Hepatocyte (in vitro differentiated cells): ENCODE measurements at regions not wholly inside any gene's neighbourhood (a gene's known extent, or its start where the extent isn't known, plus 50 kb on each side); places are given as distances from the start of the nearest gene placed in this dataset.
"Not testable (repeated sequence)": the region's sequence is repeated elsewhere in the genome, so short reads cannot be mapped to it uniquely, and the experiment has no call there.

Experiments used
- CTCF ChIP-seq: fragments of 200-600 bp; sonication (generic); IDR thresholded peaks from 2 replicates; pipeline ENCODE4 v1.5.1; 2016; ENCODE audit warnings: antibody characterized with exemption, mild to moderate bottlenecking; ENCODE audit not compliant: poor library complexity
- EZH2 ChIP-seq: fragments of 200-600 bp; sonication (generic); IDR thresholded peaks from 2 replicates; pipeline ENCODE4 v1.6.1; 2016; ENCODE audit warnings: antibody characterized with exemption, mild to moderate bottlenecking, borderline replicate concordance

GRCh38 chr7:66573782-66574495 lies 54.7 kb upstream of the KCTD7 start:
- TF ChIP-seq CTCF, EZH2: not testable (repeated sequence)
